ENCODE measurements at regions not wholly inside any gene's neighbourhood (a gene's known extent, or its start where the extent isn't known, plus 50 kb on each side); places are given as distances from the start of the nearest gene placed in this dataset.

GRCh38 chr12:34348064-34348463 lies 325.8 kb downstream of the ALG10 start:
- Histone ChIP-seq H3K4me3 (ENCODE audit: insufficient read depth, low read length) (no peak overlapping the region), H3K27me3 (ENCODE audit: insufficient read depth, low read length) (no peaks in the 10 kb centered on the region), H4K20me1 (ENCODE audit: insufficient read depth, low read length) (no peaks in the 10 kb centered on the region), H2AFZ (ENCODE audit: low read length) (no peak overlapping the region), H3K36me3 (ENCODE audit: insufficient read depth, low read length) (no peaks in the 10 kb centered on the region), H3K4me2 (ENCODE audit: insufficient read depth, low read length) (no peak overlapping the region), H3K4me1 (ENCODE audit: insufficient read depth, low read length) (no peaks in the 10 kb centered on the region), H3K27ac (ENCODE audit: low read depth, low read length) (no peak overlapping the region), H3K9me3 (ENCODE audit: low read depth, low read length) (no peaks in the 10 kb centered on the region), H3K79me2 (ENCODE audit: insufficient read depth, low read length) (no peaks in the 10 kb centered on the region)
- no peak for TF ChIP-seq CTCF (IDR thresholded peaks at IDR 0.05; ENCODE audit: extremely low read depth, low read depth, low read length)
- DNase-seq (ENCODE audit: insufficient read length, low spot score, missing footprints) = no peak

GRCh38 chr12:34348836-34349672 lies 326.8 kb downstream of the ALG10 start:
- no peak overlapping the region for H3K4me2 ChIP-seq (ENCODE audit: insufficient read depth, low read length)
- no peaks in the 10 kb centered on the region for H3K27me3 ChIP-seq (ENCODE audit: insufficient read depth, low read length)
- DNase-seq (ENCODE audit: insufficient read length, low spot score, missing footprints) = no peak
- H3K9me3 ChIP-seq (ENCODE audit: low read depth, low read length) = no peaks in the 10 kb centered on the region
- no peak for TF ChIP-seq CTCF (IDR thresholded peaks at IDR 0.05; ENCODE audit: extremely low read depth, low read depth, low read length)
- H3K4me1 ChIP-seq (ENCODE audit: insufficient read depth, low read length) = no peaks in the 10 kb centered on the region
- no peaks in the 10 kb centered on the region for H3K36me3 ChIP-seq (ENCODE audit: insufficient read depth, low read length)
- H3K79me2 ChIP-seq (ENCODE audit: insufficient read depth, low read length) = no peaks in the 10 kb centered on the region
- H3K27ac ChIP-seq (ENCODE audit: low read depth, low read length) = no peak overlapping the region
- H3K4me3 ChIP-seq (ENCODE audit: insufficient read depth, low read length) = no peak overlapping the region
- no peaks in the 10 kb centered on the region for H4K20me1 ChIP-seq (ENCODE audit: insufficient read depth, low read length)
- no peak overlapping the region for H2AFZ ChIP-seq (ENCODE audit: low read length)

GRCh38 chr12:34349673-34349961 lies 327.3 kb downstream of the ALG10 start:
- H3K27me3 ChIP-seq (ENCODE audit: insufficient read depth, low read length) = no peaks in the 10 kb centered on the region
- H3K4me3 ChIP-seq (ENCODE audit: insufficient read depth, low read length) = no peak overlapping the region
- H3K27ac ChIP-seq (ENCODE audit: low read depth, low read length) = no peak overlapping the region
- no peaks in the 10 kb centered on the region for H4K20me1 ChIP-seq (ENCODE audit: insufficient read depth, low read length)
- H3K4me2 ChIP-seq (ENCODE audit: insufficient read depth, low read length) = no peak overlapping the region
- no peak for DNase-seq (ENCODE audit: insufficient read length, low spot score, missing footprints)
- no peaks in the 10 kb centered on the region for H3K36me3 ChIP-seq (ENCODE audit: insufficient read depth, low read length)
- H2AFZ ChIP-seq (ENCODE audit: low read length) = no peak overlapping the region
- no peak for TF ChIP-seq CTCF (IDR thresholded peaks at IDR 0.05; ENCODE audit: extremely low read depth, low read depth, low read length)
- H3K79me2 ChIP-seq (ENCODE audit: insufficient read depth, low read length) = no peaks in the 10 kb centered on the region
- H3K4me1 ChIP-seq (ENCODE audit: insufficient read depth, low read length) = no peaks in the 10 kb centered on the region
- H3K9me3 ChIP-seq (ENCODE audit: low read depth, low read length) = no peaks in the 10 kb centered on the region

GRCh38 chr12:34350092-34351041 lies 328.1 kb downstream of the ALG10 start:
- DNase-seq (ENCODE audit: insufficient read length, low spot score, missing footprints) = no peak
- Histone ChIP-seq H3K27ac (ENCODE audit: low read depth, low read length) (no peak overlapping the region), H3K27me3 (ENCODE audit: insufficient read depth, low read length) (no peaks in the 10 kb centered on the region), H3K4me3 (ENCODE audit: insufficient read depth, low read length) (no peak overlapping the region), H3K79me2 (ENCODE audit: insufficient read depth, low read length) (no peaks in the 10 kb centered on the region), H3K4me1 (ENCODE audit: insufficient read depth, low read length) (no peaks in the 10 kb centered on the region), H3K4me2 (ENCODE audit: insufficient read depth, low read length) (no peak overlapping the region), H3K36me3 (ENCODE audit: insufficient read depth, low read length) (no peaks in the 10 kb centered on the region), H3K9me3 (ENCODE audit: low read depth, low read length) (no peaks in the 10 kb centered on the region), H4K20me1 (ENCODE audit: insufficient read depth, low read length) (no peaks in the 10 kb centered on the region), H2AFZ (ENCODE audit: low read length) (no peak overlapping the region)
- no peak for TF ChIP-seq CTCF (IDR thresholded peaks at IDR 0.05; ENCODE audit: extremely low read depth, low read depth, low read length)
